ENCODE measurements at regions not wholly inside any gene's neighbourhood (a gene's known extent, or its start where the extent isn't known, plus 50 kb on each side); places are given as distances from the start of the nearest gene placed in this dataset.

- Histone ChIP-seq H3K9ac (ENCODE audit: insufficient read depth in 1 of 2, low read length in 2 of 2) (no peak overlapping the region), H3K27me3 (ENCODE audit: control insufficient read depth in 3 of 3, insufficient read depth in 3 of 3, low read length in 2 of 3) (no peaks in the 10 kb centered on the region), H3K4me3 (no peak overlapping the region), H3K9me3 (ENCODE audit: control insufficient read depth in 4 of 4, insufficient read depth in 3 of 4, low read length in 3 of 4) (peaks cover 0 to 1% (median 0%) of the 10 kb centered on the region in 4 donors), H3K36me3 (ENCODE audit: control insufficient read depth in 4 of 4, insufficient read depth in 4 of 4, low read length in 4 of 4) (no peaks in the 10 kb centered on the region), H3K27ac (ENCODE audit: low read depth in 1 of 2, low read length in 1 of 2) (no peak overlapping the region), H3K4me1 (ENCODE audit: control insufficient read depth in 5 of 5, insufficient read depth in 5 of 5, low read length in 5 of 5) (no peaks in the 10 kb centered on the region)
- 94 to 96% methylated on average over 23 of the region's 23 CpGs for WGBS, 2 donors
- TF ChIP-seq CTCF (IDR thresholded peaks at IDR 0.05; ENCODE audit: control extremely low read depth, extremely low read depth) = no peak
- ATAC-seq (ENCODE audit: insufficient read depth, low FRiP score) = no peak
- no peak for DNase-seq
Observed at GRCh38 chr7:124480821-124481290, 284.7 kb downstream of the GPR37 start.

- no peak for TF ChIP-seq CTCF (IDR thresholded peaks at IDR 0.05; ENCODE audit: control extremely low read depth, extremely low read depth)
- WGBS, 2 donors = 87 to 89% methylated on average over 24 of the region's 24 CpGs
- no peaks in the 10 kb centered on the region for H3K36me3 ChIP-seq (ENCODE audit: control insufficient read depth in 4 of 4, insufficient read depth in 4 of 4, low read length in 4 of 4)
- H3K4me1 ChIP-seq (ENCODE audit: control insufficient read depth in 5 of 5, insufficient read depth in 5 of 5, low read length in 5 of 5) = no peaks in the 10 kb centered on the region
- ATAC-seq (ENCODE audit: insufficient read depth, low FRiP score) (no peak), DNase-seq (no peak)
- peaks cover 0 to 1% (median 0%) of the 10 kb centered on the region in 4 donors for H3K9me3 ChIP-seq (ENCODE audit: control insufficient read depth in 4 of 4, insufficient read depth in 3 of 4, low read length in 3 of 4)
- no peak overlapping the region for H3K27ac ChIP-seq (ENCODE audit: low read depth in 1 of 2, low read length in 1 of 2)
- no peak overlapping the region for H3K9ac ChIP-seq (ENCODE audit: insufficient read depth in 1 of 2, low read length in 2 of 2)
- H3K4me3 ChIP-seq = no peak overlapping the region
- no peaks in the 10 kb centered on the region for H3K27me3 ChIP-seq (ENCODE audit: control insufficient read depth in 3 of 3, insufficient read depth in 3 of 3, low read length in 2 of 3)
Observed at GRCh38 chr7:124480036-124480820, 285.4 kb downstream of the GPR37 start.

GRCh38 chr7:124462249-124462648 lies 303.3 kb downstream of the GPR37 start:
- no peak for TF ChIP-seq CTCF (IDR thresholded peaks at IDR 0.05; ENCODE audit: control extremely low read depth, extremely low read depth)
- Histone ChIP-seq H3K9me3 (ENCODE audit: control insufficient read depth in 4 of 4, insufficient read depth in 3 of 4, low read length in 3 of 4) (no peaks in the 10 kb centered on the region), H3K27ac (ENCODE audit: low read depth in 1 of 2, low read length in 1 of 2) (no peak overlapping the region), H3K9ac (ENCODE audit: insufficient read depth in 1 of 2, low read length in 2 of 2) (no peak overlapping the region), H3K36me3 (ENCODE audit: control insufficient read depth in 4 of 4, insufficient read depth in 4 of 4, low read length in 4 of 4) (no peaks in the 10 kb centered on the region), H3K4me1 (ENCODE audit: control insufficient read depth in 5 of 5, insufficient read depth in 5 of 5, low read length in 5 of 5) (peaks cover 0 to 16% (median 3%) of the 10 kb centered on the region in 5 donors), H3K27me3 (ENCODE audit: control insufficient read depth in 3 of 3, insufficient read depth in 3 of 3, low read length in 2 of 3) (no peaks in the 10 kb centered on the region), H3K4me3 (no peak overlapping the region)
- ATAC-seq (ENCODE audit: insufficient read depth, low FRiP score) = no peak
- no peak for DNase-seq
- 46 to 71% methylated on average over 1 of the region's 1 CpG for WGBS, 2 donors
